HepG2 (cell line): ENCODE measurements at regions not wholly inside any gene's neighbourhood (a gene's known extent, or its start where the extent isn't known, plus 50 kb on each side); places are given as distances from the start of the nearest gene placed in this dataset.

Source experiments
- ATAC-seq: fragments of 200-7000 bp; cut with Tn5 transposase; 3 replicates; pipeline ENCODE4 v1.9.1; 2020; ENCODE audit warnings: mild to moderate bottlenecking, moderate library complexity
- BruUV-seq: library from RNA; stranded (reverse); fragments of 400-500 nt; replicated peaks from 2 replicates; lab custom pipeline; 2021; lab: Mats Ljungman, UMichigan
- CTCF ChIA-PET: fragments of 300-600 bp; formaldehyde crosslinking; extraction: SDS; loops from one replicate; lab custom pipeline; 2021; ENCODE audit warnings: low total read pairs, inconsistent platforms, low intra/inter-chr PET ratio; lab: Yijun Ruan, JAX
- POLR2A ChIA-PET: fragments of 350-600 bp; sonication (Branson Sonifier 250); formaldehyde crosslinking; loops from one replicate; lab custom pipeline; 2020; ENCODE audit warnings: antibody characterized with exemption, inconsistent platforms; lab: Yijun Ruan, JAX
- DNase-seq: peaks from one replicate; pipeline ENCODE4 v3.0.0-alpha.2; 2015; ENCODE audit warnings: low spot score
- FAIRE-seq: peaks from 3 replicates; lab custom pipeline; 2011; peaks lifted over from hg19 to GRCh38; lab: Jason Lieb, UNC
- H2AFZ ChIP-seq: one replicate; pipeline ENCODE4 v1.6.1; 2011; ENCODE audit warnings: low read length, inconsistent platforms
- H3K27ac ChIP-seq: fragments of 300-600 bp; 3 replicates; pipeline ENCODE4 v1.8.0; 2011; ENCODE audit warnings: mixed run types, mild to moderate bottlenecking, mixed read lengths, low read length, inconsistent platforms; ENCODE audit not compliant: insufficient read depth; ENCODE audit errors: extremely low read length
- H3K27me3 ChIP-seq, 2 experiments: fragments of 200-600 bp in 1 of 2; 2 replicates in 1 of 2; 3 replicates in 1 of 2; pipeline versions ENCODE4 v1.6.0 to v1.8.0; 2011; ENCODE audit warnings: low read length in 2 of 2, mild to moderate bottlenecking in 2 of 2, moderate library complexity in 2 of 2, inconsistent platforms in 1 of 2; ENCODE audit not compliant: insufficient read depth in 2 of 2, control insufficient read depth in 1 of 2
- H3K36me3 ChIP-seq, 2 experiments: fragments of 200-600 bp in 1 of 2; replicated peaks in 1 of 2; 2 replicates in 1 of 2; 3 replicates in 1 of 2; pipeline versions ENCODE4 v1.5.1 to v1.8.0; 2011; ENCODE audit warnings: low read length in 2 of 2, inconsistent platforms in 1 of 2; ENCODE audit not compliant: insufficient read depth in 2 of 2, control insufficient read depth in 1 of 2
- H3K4me1 ChIP-seq: 2 replicates; pipeline ENCODE4 v1.5.1; 2012; ENCODE audit warnings: low read length, inconsistent platforms; ENCODE audit not compliant: insufficient read depth
- H3K4me2 ChIP-seq: 2 replicates; pipeline ENCODE4 v1.6.0; 2011; ENCODE audit warnings: low read depth, low read length, inconsistent platforms
- H3K4me3 ChIP-seq, 3 experiments: fragments of 200-600 bp in 1 of 3; sonication (generic), shearing (Covaris generic) in 1 of 3; replicated peaks in 1 of 3; 2 replicates each; pipeline ENCODE4 v1.5.1; 2011 to 2016; ENCODE audit warnings: low read length in 3 of 3, inconsistent platforms in 2 of 3, low read depth in 2 of 3, mild to moderate bottlenecking in 2 of 3, control low read depth in 1 of 3, mixed read lengths in 1 of 3; ENCODE audit not compliant: insufficient read depth in 1 of 3
- H3K79me2 ChIP-seq: one replicate; pipeline ENCODE4 v1.6.1; 2011; ENCODE audit warnings: low read length, inconsistent platforms; ENCODE audit not compliant: insufficient read depth
- H3K9ac ChIP-seq: 2 replicates; pipeline ENCODE4 v1.6.0; 2011; ENCODE audit warnings: mild to moderate bottlenecking, low read depth, low read length, inconsistent platforms; ENCODE audit not compliant: insufficient read depth
- H3K9me3 ChIP-seq: 2 replicates; pipeline ENCODE4 v1.5.1; 2012; ENCODE audit warnings: mild to moderate bottlenecking, low read length
- H4K20me1 ChIP-seq: 2 replicates; pipeline ENCODE4 v1.6.0; 2011; ENCODE audit warnings: inconsistent platforms, mild to moderate bottlenecking, low read length, moderate library complexity; ENCODE audit not compliant: insufficient read depth
- AKAP8 ChIP-seq: sonication (generic); formaldehyde crosslinking; IDR thresholded peaks from 2 replicates; pipeline ENCODE4 v1.5.1; 2020; ENCODE audit warnings: mild to moderate bottlenecking, missing genetic modification reagents
- ATM ChIP-seq: fragments of 450-650 bp; IDR thresholded peaks from 2 replicates; pipeline ENCODE4 v1.7.1; 2017; ENCODE audit warnings: mild to moderate bottlenecking, borderline replicate concordance
- CBFB ChIP-seq: sonication (generic); formaldehyde crosslinking; IDR thresholded peaks from 2 replicates; pipeline ENCODE4 v1.4.0; 2020; ENCODE audit warnings: missing genetic modification reagents
- FOXM1 ChIP-seq: sonication (generic); formaldehyde crosslinking; IDR thresholded peaks from 2 replicates; pipeline ENCODE4 v1.5.0; 2020; ENCODE audit warnings: missing genetic modification reagents
- GATA4 ChIP-seq: sonication (generic); IDR thresholded peaks from 2 replicates; pipeline ENCODE4 v1.6.1; 2016; ENCODE audit warnings: antibody characterized with exemption, low read depth, borderline replicate concordance
- GLI4 ChIP-seq: sonication (generic); formaldehyde crosslinking; IDR thresholded peaks from 2 replicates; pipeline ENCODE4 v1.5.1; 2020; ENCODE audit warnings: missing genetic modification reagents, mild to moderate bottlenecking, moderate library complexity, borderline replicate concordance
- HNRNPH1 ChIP-seq: fragments of 200-400 bp; formaldehyde crosslinking; optimal IDR thresholded peaks from 2 replicates; pipeline ENCODE3; 2017; ENCODE audit warnings: mild to moderate bottlenecking, low read depth, low read length
- KAT7 ChIP-seq: IDR thresholded peaks from 2 replicates; pipeline ENCODE4 v1.6.1; 2018; ENCODE audit warnings: borderline replicate concordance, missing compliant biosample characterization
- MYPOP ChIP-seq: sonication (generic); formaldehyde crosslinking; IDR thresholded peaks from 2 replicates; pipeline ENCODE4 v1.8.1; 2023; ENCODE audit warnings: mild to moderate bottlenecking, moderate library complexity, missing genetic modification reagents
- RFXAP ChIP-seq: sonication (generic); formaldehyde crosslinking; IDR thresholded peaks from 2 replicates; pipeline ENCODE4 v1.4.0; 2020; ENCODE audit warnings: missing genetic modification reagents, borderline replicate concordance
- TEF ChIP-seq: sonication (generic); formaldehyde crosslinking; IDR thresholded peaks from 2 replicates; pipeline ENCODE4 v1.5.0; 2020; ENCODE audit warnings: missing genetic modification reagents
- ZFAT ChIP-seq: sonication (generic); formaldehyde crosslinking; conservative IDR thresholded peaks from 2 replicates; pipeline ENCODE4 v1.8.1; 2023; ENCODE audit warnings: missing genetic modification reagents, inconsistent platforms
- ZHX1 ChIP-seq: sonication (generic); formaldehyde crosslinking; IDR thresholded peaks from 2 replicates; pipeline ENCODE4 v1.8.1; 2022; ENCODE audit warnings: low read depth, mild to moderate bottlenecking, missing genetic modification reagents
- ZNF260 ChIP-seq: sonication (generic); formaldehyde crosslinking; IDR thresholded peaks from 2 replicates; pipeline ENCODE4 v1.4.0; 2020; ENCODE audit warnings: missing genetic modification reagents, low read depth, mild to moderate bottlenecking, borderline replicate concordance
- ZNF770 ChIP-seq: sonication (generic); formaldehyde crosslinking; IDR thresholded peaks from 2 replicates; pipeline ENCODE4 v1.5.0; 2020; ENCODE audit warnings: mild to moderate bottlenecking, missing genetic modification reagents
- WGBS: methylation state at CpG from one replicate; pipeline ENCODE4 v1.1.6; 2017; ENCODE audit warnings: low lambda C conversion rate; 5-methylcytosine and 5-hydroxymethylcytosine counted together
- in situ Hi-C: cut with HindIII; loops from 2 replicates; pipeline ENCODE4 v1.10.0; 2017; ENCODE audit warnings: low pct_unique_long_range_greater_than_20kb; ENCODE audit not compliant: extremely low pct_ligation_motif_present
- intact Hi-C: fragments of 100-400 bp; cut with micrococcal nuclease; formaldehyde crosslinking; loops from one replicate; pipeline ENCODE4 v1.10.0; 2022; ENCODE audit not compliant: unreplicated experiment

GRCh38 chr21:43357715-43358430, 69.1 kb downstream of the SIK1 start:
- H3K4me2 ChIP-seq = no peak overlapping the region
- 61% methylated on average over 20 of the region's 24 CpGs for WGBS
- no peak overlapping the region for H3K27ac ChIP-seq
- H2AFZ ChIP-seq = no peak overlapping the region
- peaks cover 2 to 46% of the 10 kb centered on the region in 2 experiments; a peak in 4 of 5 replicates for H3K27me3 ChIP-seq
- no peak for DNase-seq
- H3K79me2 ChIP-seq = no peaks in the 10 kb centered on the region
- H3K9me3 ChIP-seq = no peaks in the 10 kb centered on the region
- H3K4me1 ChIP-seq = peaks cover 39% of the 10 kb centered on the region
- TF ChIP-seq KAT7 (CRISPR knock-in tag) (no peak), HNRNPH1 (no peak), TEF (no peak), RFXAP (CRISPR knock-in tag) (no peak), ZHX1 (CRISPR knock-in tag) (no peak), ZNF260 (CRISPR knock-in tag) (no peak), MYPOP (no peak), ZNF770 (no peak), ATM (no peak), ZFAT (CRISPR knock-in tag) (no peak), AKAP8 (no peak), CBFB (CRISPR knock-in tag) (no peak), GLI4 (CRISPR knock-in tag) (no peak), FOXM1 (no peak), GATA4 (no peak)
- ChIA-PET CTCF (no interaction called here), POLR2A (interaction anchor here (1.1 kb wide), 1 partner anchor 15 kb away, joined by 3 read pairs; no protein-coding TSS in a partner anchor)
- no peak for FAIRE-seq
- intact Hi-C loops = no loop called here
- ATAC-seq = no peak
- H3K4me3 ChIP-seq = no peak overlapping the region
- H3K9ac ChIP-seq = no peak overlapping the region
- no peaks in the 10 kb centered on the region for H4K20me1 ChIP-seq
- in situ Hi-C loops = no loop called here
- BruUV-seq = no TSS peak
- H3K36me3 ChIP-seq = no peaks in the 10 kb centered on the region
